ENCODE measurements at regions not wholly inside any gene's neighbourhood (a gene's known extent, or its start where the extent isn't known, plus 50 kb on each side); places are given as distances from the start of the nearest gene placed in this dataset. TPM values are rescaled to one million over a fixed set of nuclear protein-coding genes. Genes with fewer than 3 reads are reported as not detected.

Small RNA genes in the stretch of these regions (small RNA-seq; reads per million reads assigned to genes)
- gene RF00019 (not detected), gene RF00413 (not detected)

Measured in occipital lobe (tissue), 1 donor.